ENCODE measurements at regions not wholly inside any gene's neighbourhood (a gene's known extent, or its start where the extent isn't known, plus 50 kb on each side); places are given as distances from the start of the nearest gene placed in this dataset.

DNA sequence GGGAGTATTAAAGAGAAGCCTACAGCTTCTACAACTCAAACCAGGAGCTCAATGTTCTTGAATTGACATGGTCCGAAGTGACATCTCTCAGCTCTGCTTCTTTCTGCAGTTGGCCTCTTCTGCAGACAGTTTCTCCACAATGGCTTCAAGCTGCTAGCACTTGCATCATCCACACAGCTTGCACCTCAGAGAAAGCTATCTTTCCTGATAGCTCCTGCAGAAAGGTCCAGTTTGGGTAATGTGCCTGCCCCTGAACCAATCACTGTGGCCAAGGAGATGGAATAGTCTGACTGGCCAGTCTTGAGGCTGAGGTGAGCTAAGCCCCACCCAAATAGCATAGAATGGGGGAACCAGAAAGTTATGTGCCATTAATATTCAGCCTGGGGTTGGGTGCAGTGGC is 95.8 kb upstream of the ABCA1 start:
- DNase-seq (ENCODE audit: low read depth), result no peak

DNA sequence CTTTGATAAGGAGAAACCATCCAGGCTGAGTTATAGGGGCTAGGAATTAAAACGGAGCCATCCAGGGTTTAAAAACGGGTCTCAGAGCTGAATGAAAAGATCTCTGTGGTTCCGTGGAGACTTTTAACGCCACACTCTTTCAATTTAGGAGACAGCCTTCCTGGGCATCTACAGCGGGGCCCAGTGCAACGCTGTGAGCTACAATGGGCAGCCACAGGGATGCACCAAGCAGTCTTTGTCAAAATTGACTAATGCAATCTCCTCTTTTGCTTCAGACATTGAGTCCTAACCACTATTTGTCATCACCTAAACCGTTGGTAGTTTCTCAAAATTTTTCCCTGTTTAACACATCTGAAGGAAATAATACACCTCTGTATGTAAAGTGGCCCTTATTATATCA is 96.6 kb upstream of the ABCA1 start:
- no peak for DNase-seq (ENCODE audit: low read depth)

DNA sequence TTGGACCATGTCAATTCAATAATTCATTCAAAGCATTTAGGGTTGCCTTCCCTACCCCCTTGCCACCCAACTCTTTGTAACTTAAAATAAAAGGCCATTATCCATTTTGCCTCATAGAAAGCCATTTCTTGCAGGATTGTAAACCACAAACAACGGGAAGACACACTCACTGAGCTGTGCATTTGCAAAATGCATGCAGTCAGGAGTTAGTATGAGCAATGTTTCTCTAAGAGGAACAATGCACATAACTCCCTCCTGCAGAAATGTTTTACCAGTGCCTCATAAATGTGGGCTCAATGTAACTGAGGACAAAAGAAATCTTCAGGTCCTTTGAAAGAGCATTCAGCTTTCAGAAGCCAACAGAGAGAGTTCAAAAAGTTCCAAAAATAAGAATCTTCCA is 98.5 kb upstream of the ABCA1 start:
- peak; percentile 13 for DNase-seq (ENCODE audit: low read depth)

DNA sequence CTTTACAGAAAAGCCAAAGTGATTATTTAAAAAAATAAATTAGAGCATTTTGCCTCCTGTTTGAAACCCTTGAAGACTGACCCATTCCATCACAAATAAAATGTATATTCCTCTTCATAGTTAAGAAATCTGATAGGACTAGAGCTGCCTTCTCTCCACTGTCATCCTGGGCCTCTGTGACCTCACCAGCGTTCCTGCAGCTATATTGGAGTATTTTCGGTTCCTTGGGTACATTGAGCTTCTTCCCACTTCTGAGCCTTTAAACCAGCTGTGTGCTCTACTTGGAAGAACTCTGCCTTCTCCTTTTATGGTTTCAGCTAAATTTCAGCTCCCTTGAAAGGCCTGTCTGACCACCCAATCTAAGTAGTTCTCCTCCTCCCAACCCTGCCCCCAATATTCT is 99.1 kb upstream of the ABCA1 start:
- no peak for DNase-seq (ENCODE audit: low read depth)

DNA sequence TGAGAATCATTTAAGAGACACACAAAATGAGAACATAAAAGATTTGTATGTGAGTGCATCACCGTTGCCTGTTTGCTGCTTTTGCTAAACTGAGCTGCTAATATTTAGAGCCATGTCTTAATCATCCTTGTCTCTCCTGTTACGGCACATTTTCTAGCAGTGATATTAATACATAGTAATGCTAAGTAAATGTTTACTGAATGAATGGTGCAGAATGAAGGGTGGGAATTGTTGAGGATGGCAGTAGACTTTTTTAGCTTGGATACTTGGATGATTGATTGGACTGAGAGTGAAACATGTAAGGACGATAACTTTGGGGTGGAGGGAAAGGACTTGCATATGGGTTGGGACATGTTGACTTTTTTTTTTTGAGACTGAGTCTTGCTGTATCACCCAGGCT is 102.3 kb upstream of the ABCA1 start:
- no peak for DNase-seq (ENCODE audit: low read depth)

DNA sequence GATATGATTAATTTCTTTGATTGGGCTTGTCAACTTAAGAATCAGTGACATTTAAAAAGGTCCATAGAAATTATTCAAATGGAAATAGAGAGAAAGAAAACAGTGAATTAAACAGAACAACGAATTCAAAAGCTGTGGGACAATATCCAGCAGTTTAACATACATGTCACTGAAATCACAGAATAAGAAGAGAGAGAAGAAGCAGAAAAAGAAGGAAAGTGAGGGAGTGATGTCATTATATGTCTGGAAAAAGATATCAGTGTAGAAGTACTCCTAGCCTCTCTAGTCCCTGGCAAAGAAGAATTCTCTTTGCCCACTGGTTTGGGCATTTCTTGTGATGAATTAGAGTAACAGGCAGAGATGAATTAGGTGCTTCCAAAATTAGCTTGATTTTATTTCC is 109.2 kb upstream of the ABCA1 start:
- DNase-seq (ENCODE audit: low read depth), result no peak

DNA sequence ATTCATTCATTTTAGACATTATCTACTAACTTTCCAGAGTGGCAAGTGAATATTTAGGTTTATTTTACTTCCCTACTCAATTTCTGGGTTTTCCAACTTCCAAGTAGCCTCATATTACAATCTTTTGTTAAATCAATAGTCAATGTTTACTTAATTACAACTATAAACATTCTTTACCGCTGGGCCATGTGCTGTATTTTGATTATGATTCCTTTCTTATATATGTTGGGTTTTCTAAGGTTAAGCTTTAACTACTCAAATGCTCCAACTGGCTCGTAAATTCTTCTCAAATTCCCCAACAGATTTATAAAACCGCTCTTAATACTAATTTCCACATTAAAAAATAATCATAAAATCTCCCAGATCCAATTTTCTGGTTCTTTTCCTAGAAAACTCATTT is 110.1 kb upstream of the ABCA1 start:
- DNase-seq (ENCODE audit: low read depth), result no peak

DNA sequence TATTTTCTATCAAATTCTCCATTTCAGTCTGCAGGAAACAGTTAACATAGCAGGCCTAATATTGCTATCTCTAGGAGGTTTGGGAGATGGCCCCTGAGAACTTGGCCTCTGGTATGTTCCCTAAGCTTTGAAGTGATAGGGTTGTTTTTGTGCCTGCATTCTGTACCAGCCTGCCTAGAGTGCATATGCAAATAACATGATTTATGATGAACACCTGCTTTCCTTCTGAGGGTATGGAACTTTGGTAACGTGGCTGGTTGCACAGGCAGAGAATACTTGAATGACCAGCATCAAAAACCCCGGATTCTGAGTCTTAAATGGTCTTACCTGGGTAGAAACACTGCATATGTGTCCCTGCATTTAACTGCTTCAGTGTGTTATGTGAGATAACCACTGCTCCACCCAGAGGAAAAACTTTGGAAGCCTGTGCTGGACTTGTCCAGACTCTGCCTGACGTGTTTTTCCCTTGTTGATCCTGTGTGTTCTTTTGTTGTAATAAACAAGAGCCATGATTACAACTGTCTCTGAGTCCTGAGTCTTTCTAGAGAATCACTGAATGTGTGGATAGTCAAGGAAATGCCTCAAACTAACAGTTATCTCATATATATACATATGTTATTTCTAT is 111.3 kb upstream of the ABCA1 start:
- no peak for DNase-seq (ENCODE audit: low read depth)

DNA sequence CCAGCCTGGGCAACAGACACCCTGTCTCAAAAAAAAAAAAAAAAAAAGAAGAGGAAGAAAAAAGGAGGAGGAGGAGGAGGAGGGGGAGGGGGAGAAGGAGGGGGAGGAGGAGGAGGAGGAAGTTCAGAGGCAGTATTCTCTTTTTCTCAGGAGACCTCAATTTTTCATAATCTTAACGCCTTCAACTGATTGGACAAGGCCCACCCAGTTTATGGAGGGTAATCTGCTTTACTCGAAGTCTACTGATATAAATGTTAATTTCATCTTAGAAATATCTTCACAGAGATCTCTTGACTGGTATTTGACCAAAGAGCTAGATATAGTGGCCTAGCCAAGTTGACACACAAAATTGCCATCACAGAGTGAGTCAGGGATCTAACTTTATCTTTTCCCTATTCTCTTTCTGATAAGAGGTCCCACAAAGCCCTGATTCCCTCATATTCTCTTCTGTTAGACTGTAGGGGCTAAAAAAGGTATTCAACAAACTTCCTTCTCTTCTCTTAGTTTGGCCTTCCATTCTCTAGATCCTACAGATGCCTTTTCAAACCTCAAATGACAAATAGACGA is 115.5 kb upstream of the ABCA1 start:
- DNase-seq (ENCODE audit: low read depth), result no peak

DNA sequence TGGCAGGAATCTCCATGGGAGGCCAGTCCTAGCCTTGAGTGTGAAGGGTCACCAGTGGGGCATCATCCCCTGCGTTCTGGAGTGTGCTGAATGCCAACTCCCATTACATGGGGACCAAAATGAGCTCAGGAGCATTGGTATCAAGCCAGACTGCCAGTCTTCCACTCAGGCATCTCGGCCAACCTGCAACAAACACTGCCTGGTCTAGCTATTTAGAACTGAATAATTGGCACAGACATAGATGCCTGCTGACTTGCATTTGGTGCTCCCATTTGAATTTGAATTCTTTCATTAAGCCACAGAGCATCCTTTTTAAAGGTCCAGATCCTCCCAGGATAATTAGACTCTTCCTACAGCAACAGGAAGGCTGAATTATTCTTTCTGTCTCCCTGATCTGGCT is 116.6 kb upstream of the ABCA1 start:
- DNase-seq (ENCODE audit: low read depth), result no peak

DNA sequence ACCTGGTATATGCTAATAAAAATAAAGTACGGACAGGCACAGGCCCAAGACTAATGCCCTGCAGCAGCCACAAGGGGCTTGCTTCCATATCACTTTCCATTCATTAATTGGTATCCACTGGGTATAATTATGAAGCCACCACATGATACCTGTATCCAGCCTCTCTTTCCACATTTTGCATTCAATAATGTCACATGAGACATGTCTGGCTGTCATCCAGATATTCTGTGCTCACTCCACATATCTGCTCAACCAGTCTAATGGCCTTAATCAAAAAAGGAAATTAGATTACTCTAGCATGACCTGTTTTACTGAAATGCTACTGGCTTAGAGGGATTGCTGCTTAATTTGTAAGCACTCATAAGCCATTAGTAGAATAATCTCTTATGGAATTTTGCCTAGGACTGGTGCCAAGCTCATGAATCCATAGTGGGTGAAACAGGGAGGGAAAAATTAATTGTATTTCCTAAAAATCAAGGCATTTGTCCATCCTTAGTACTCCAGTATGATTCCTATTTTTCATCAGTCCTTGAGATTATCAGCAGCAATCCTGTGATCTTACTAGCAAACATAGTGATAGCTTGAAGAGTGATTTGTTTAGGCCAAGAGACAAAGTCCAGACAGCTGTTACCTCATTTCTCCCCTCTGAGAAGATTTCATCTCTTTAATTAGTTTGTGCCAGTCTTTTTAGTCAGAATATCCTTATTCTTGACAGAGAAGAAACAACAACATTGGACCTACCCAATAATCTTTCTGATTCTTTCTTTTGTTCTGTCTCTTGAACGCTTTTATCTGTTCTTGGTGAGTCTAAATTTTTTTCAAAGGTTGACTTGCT is 119.2 kb upstream of the ABCA1 start:
- DNase-seq (ENCODE audit: low read depth), result no peak

DNA sequence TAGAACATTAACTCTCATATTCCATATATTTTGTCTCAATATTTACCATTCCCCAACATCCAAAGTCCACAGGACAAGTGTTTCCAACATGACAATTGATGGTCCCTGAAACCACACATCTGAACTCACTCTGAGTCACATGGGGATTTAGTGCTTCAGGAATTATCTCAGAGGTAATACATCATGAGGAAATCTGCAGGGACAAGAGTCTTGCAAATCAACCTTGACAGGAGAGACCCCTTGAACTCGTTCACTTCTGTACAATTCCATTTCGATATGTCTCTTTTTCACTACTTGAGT is 119.7 kb upstream of the ABCA1 start:
- no peak for DNase-seq (ENCODE audit: low read depth)

DNA sequence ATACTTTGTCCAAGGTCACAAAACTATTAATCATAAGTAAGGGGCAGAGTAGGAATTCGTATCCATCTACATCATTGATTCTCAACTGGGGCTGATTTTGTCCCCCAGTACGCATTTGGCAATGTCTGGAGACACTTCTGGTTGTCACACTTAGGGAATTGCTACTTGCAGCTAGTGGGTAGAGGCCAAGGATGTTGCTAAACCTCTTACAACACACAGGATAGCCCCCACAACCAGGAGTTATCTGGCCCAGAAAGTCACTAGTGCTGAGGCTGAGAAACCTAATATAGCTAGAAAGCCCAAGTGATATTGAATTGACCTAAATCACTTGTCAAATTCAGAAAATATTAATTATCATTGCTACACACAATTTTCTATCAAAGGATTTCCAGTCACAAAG is 120.4 kb upstream of the ABCA1 start:
- no peak for DNase-seq (ENCODE audit: low read depth)

DNA sequence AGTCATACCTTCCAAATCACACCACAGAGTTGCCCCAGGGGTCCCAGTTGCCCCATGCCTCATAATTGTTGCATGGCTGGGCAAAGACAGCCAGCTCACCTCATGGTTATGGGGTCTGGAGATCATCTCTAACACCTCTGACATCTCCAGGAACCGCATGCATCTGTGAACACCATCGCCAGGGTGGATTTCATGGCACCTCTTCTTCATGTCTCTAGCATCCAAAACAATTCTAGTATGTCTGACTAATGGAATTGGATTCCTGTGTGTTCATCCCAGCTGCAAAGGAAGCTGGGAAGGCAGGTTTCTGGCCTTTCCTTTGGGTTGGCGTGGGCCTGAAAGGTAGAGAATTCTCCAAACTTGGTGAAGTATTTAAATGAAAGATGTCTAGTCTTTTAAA is 122.3 kb upstream of the ABCA1 start:
- no peak for DNase-seq (ENCODE audit: low read depth)

DNA sequence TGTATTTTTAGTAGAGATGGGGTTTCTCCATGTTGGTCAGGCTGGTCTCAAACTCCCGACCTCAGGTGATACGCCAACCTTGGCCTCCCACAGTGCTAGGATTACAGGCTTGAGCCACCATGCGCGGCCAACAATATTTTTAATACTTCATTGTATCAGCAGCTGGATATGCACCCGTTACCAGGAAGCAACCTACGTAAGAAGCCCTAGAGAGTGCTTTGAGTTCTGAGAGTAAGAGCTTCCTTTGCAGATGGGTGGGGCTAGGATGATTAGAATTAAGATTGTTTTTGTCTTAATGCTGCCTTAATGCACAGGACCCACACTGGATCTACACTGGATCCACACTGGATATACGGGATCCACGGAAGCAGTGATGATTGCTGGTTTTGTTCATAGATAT is 123.9 kb upstream of the ABCA1 start:
- DNase-seq (ENCODE audit: low read depth), result no peak

DNA sequence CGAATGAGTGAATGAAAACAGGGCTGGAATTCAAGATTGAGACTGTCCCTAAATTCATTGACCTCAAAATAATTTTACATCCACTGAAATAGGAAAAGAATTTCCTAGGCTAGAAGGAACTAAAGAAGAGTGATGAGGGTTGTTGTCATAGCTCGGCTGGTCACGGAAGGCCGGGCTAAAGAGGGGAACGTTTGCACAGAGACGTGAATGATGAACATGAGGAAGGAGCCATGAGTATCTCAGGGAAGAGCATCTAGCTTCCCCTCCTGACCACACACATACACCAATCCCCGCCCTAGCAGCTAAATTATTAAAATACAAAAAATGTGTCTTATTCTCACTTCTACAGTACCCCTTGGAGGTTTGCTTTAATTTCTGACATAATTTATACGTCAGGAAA is 124.4 kb upstream of the ABCA1 start:
- no peak for DNase-seq (ENCODE audit: low read depth)

DNA sequence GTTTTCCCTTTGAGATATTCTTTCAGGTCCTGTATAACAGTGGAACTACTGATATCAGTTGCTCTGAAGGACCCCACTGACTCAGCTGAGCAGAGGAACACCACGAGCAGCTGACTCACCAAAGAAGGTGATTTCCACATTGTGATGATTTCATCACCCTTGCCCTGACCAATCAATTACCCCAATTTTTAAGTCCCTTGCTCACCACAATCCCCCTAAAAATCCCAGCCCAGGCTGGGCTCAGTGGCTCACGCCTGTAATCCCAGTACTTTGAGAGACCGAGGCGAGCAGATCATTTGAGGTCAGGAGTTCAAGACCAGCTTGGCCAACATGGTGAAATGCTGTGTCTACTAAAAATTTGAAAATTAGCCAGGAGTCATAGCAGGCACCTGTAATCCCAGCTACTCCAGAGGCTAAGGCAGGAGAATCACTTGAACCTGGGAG is 125.3 kb upstream of the ABCA1 start:
- DNase-seq (ENCODE audit: low read depth), result peak; percentile 55

DNA sequence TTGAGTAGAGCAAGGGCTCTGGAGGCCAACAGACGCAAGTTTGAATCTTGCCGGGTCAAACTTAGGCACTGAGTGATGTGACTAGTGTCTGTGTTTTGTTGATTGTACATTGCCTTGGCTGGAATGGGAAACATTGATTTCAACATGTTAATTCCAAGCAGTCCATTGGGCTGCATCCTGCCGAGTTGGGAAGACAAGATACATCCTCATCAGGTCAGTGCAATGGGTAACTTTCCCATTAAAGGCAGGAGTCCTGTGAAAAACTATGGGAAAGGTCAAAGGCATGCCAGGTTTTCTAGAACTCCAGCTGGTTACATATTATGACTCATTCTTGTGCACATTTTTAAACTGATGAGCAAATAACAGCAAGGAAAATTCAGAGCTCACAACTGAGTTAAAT is 126.5 kb upstream of the ABCA1 start:
- no peak for DNase-seq (ENCODE audit: low read depth)

DNA sequence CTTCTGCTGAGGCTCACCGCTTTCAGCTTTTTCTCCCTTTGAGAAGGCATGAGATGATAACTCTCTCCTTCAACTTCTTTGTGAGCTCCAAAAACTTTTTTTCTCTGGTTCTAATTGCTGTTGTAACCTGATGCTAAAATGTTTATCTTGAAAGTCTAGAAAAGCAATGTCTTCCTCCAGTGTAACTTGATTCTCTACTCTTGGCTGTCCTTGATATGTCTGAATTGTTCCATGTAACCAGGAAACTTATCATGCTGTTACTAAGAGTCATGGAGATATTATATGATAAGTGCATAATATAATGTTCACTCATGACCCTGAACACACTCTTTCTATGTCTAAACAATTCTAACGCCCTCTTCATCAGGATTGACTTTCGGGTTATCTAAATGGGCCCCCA is 128.0 kb upstream of the ABCA1 start:
- no peak for DNase-seq (ENCODE audit: low read depth)

DNA sequence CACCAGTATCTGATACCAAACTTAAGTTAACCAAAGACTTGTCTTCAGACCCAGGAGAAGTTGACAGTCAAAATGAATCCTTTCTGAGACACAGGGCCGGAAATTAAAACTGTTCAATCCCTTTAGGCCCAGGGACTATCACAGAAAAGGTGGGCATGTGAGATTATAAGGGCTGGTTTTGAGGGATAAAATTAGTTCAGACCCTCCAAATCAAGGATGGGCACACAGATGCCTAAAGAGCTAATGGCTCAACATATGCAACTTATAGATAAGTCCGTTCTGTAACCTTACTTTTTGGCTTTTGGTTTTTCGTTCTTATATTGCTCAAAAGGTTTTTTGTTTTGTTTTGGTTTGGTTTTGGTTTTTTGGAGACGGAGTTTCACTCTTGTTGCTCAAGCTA is 129.6 kb upstream of the ABCA1 start:
- DNase-seq (ENCODE audit: low read depth), result no peak

DNA sequence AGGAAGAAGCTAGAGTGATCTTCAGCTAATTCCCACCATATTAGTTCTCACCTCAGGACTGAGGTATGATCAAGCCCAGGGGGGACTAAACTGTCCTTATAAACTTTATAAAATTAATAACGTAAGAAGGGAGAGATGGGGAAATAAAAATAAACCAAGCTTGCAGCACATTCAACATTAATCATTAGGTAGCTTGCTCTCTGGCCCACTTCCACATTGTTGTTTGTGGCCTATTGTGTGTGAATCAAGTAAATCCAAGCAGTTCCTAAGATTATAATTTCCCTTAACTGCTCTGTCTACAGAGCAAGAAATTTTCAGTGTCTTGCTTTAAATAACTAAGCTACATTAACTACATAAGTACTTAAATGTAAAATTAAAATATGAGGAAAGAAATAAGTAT is 131.3 kb upstream of the ABCA1 start:
- no peak for DNase-seq (ENCODE audit: low read depth)

DNA sequence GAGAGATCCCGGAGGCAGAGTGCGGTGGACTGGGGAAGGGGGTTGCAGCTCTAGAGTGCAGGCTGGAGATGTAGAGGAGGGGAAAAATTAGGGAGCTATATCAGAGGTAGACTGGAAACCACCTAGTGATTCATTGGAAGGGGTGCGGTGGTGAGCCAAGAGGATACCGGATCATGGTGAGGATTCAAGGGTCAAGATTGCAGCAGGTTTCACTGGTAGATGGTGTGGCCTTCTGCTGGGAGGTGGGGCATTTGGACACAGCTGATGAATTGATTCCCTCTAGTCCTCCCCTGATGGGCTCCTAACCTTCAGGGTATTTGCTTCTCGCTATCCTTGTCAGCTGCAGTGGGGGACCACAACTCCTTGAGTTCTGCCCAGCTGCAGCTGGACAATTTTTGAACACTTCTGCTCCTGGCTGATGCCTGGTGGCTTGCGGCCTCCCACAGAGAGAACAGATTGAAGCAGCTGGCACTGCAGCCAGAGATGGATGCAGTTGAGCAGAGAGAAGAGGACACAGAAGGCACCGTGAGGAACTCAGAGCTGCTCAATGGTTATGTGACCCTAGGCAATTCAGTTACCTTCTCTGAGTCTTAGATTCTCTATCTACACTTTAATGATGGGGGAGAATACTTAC is 134.4 kb upstream of the ABCA1 start:
- DNase-seq (ENCODE audit: low read depth), result no peak

Data from stromal cell of bone marrow (primary cell).